Caco-2 (cell line): ENCODE measurements at regions not wholly inside any gene's neighbourhood (a gene's known extent, or its start where the extent isn't known, plus 50 kb on each side); places are given as distances from the start of the nearest gene placed in this dataset.

Experiments
- BruUV-seq: library from RNA; stranded (reverse); fragments of 400-500 nt; replicated peaks from 2 replicates; lab custom pipeline; 2021; lab: Mats Ljungman, UMichigan
- CTCF ChIA-PET: fragments of 300-600 bp; sonication (Branson Sonifier 250); formaldehyde crosslinking; loops from one replicate; lab custom pipeline; 2022; ENCODE audit warnings: antibody characterized with exemption; lab: Charles Lee
- POLR2A ChIA-PET: fragments of 300-600 bp; sonication (Branson Sonifier 250); formaldehyde crosslinking; loops from one replicate; lab custom pipeline; 2022; ENCODE audit warnings: antibody characterized with exemption; lab: Charles Lee
- DNase-seq, 2 experiments: peaks; one replicate each; pipeline versions ENCODE4 v3.0.0 to v3.0.0-alpha.2; 2020 to 2022
- H3K27me3 ChIP-seq: replicated peaks from 2 replicates; pipeline ENCODE4 v1.6.0; 2011; ENCODE audit warnings: low read length; ENCODE audit not compliant: control insufficient read depth, insufficient read depth
- H3K36me3 ChIP-seq: 2 replicates; pipeline ENCODE4 v1.5.1; 2011; ENCODE audit warnings: low read length; ENCODE audit not compliant: control insufficient read depth, insufficient read depth
- H3K4me1 ChIP-seq: fragments of 250-450 bp; sonication (Bioruptor Pico); 2 replicates; pipeline ENCODE4 v1.5.1; 2020; ENCODE audit warnings: mild to moderate bottlenecking
- H3K4me3 ChIP-seq: 2 replicates; pipeline ENCODE4 v1.5.1; 2011; ENCODE audit warnings: low read depth, mild to moderate bottlenecking, control low read depth, low read length
- H3K9me3 ChIP-seq: fragments of 250-450 bp; sonication (Bioruptor Pico); 2 replicates; pipeline ENCODE4 v1.5.1; 2020; ENCODE audit warnings: mild to moderate bottlenecking, moderate library complexity
- H3K27ac Mint-ChIP-seq: one replicate; pipeline ENCODE4 v1.8.0; 2022; ENCODE audit warnings: mixed read lengths; ENCODE audit not compliant: unreplicated experiment
- H3K27me3 Mint-ChIP-seq: one replicate; pipeline ENCODE4 v1.8.0; 2022; ENCODE audit warnings: mixed read lengths; ENCODE audit not compliant: insufficient read depth, unreplicated experiment
- H3K36me3 Mint-ChIP-seq: one replicate; pipeline ENCODE4 v1.8.0; 2022; ENCODE audit warnings: mild to moderate bottlenecking, mixed read lengths; ENCODE audit not compliant: insufficient read depth, unreplicated experiment
- H3K4me1 Mint-ChIP-seq: one replicate; pipeline ENCODE4 v1.8.0; 2022; ENCODE audit warnings: low read depth, mixed read lengths; ENCODE audit not compliant: unreplicated experiment
- H3K4me3 Mint-ChIP-seq: one replicate; pipeline ENCODE4 v1.8.0; 2022; ENCODE audit warnings: mild to moderate bottlenecking, moderate library complexity, mixed read lengths; ENCODE audit not compliant: unreplicated experiment
- H3K9me3 Mint-ChIP-seq: one replicate; pipeline ENCODE4 v1.8.0; 2022; ENCODE audit warnings: mixed read lengths; ENCODE audit not compliant: unreplicated experiment
- intact Hi-C: fragments of 100-400 bp; cut with micrococcal nuclease; formaldehyde crosslinking; loops from one replicate; pipeline ENCODE4 v1.10.0; 2022; ENCODE audit not compliant: unreplicated experiment
- TF ChIP-seq, protein P1 (sequence below), 2 experiments: fragments of 200-600 bp in 1 of 2; IDR thresholded peaks; 1 replicate in 1 of 2; 2 replicates in 1 of 2; pipeline versions ENCODE4 v1.5.1 to v1.8.0; 2011 to 2022; ENCODE audit warnings: antibody characterized with exemption in 1 of 2, control low read depth in 1 of 2, inconsistent platforms in 1 of 2, low read depth in 1 of 2, low read length in 1 of 2, mild to moderate bottlenecking in 1 of 2, moderate library complexity in 1 of 2; ENCODE audit not compliant: insufficient read depth in 1 of 2, severe bottlenecking in 1 of 2, unreplicated experiment in 1 of 2

DNA sequence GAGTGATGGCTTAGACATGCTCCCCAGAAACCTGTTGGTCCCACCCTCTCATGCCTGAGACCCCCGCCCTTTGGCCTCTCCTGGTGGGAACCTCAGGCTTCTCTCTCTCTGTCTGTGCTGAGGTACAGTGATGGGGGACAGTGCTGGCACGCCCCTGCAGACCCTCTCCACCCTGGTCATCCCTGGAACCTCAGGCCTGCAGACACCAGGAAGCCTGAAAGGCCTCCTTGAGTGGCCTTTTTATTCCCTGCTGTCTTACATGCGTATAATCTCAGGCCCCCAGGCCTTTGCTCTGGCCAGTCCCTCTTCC, 78.5 kb upstream of the MAFB start:
- intact Hi-C loops: no loop called here
- Mint-ChIP-seq H3K9me3 (no peaks in the 10 kb centered on the region), H3K36me3 (no peaks in the 10 kb centered on the region), H3K27me3 (peaks cover 45% of the 10 kb centered on the region), H3K4me3 (no peak overlapping the region), H3K4me1 (no peaks in the 10 kb centered on the region), H3K27ac (no peak overlapping the region)
- no peaks in the 10 kb centered on the region for H3K9me3 ChIP-seq
- ChIA-PET POLR2A (no interaction called here), CTCF (no interaction called here)
- H3K4me3 ChIP-seq: no peak overlapping the region
- H3K27me3 ChIP-seq: no peaks in the 10 kb centered on the region; the same call in 1 of the 2 replicates
- no peaks in the 10 kb centered on the region for H3K4me1 ChIP-seq
- BruUV-seq: no TSS peak
- peak in 1 of 2 experiments; percentile 31 for DNase-seq
- H3K36me3 ChIP-seq: no peaks in the 10 kb centered on the region
- TF ChIP-seq, protein P1, sequence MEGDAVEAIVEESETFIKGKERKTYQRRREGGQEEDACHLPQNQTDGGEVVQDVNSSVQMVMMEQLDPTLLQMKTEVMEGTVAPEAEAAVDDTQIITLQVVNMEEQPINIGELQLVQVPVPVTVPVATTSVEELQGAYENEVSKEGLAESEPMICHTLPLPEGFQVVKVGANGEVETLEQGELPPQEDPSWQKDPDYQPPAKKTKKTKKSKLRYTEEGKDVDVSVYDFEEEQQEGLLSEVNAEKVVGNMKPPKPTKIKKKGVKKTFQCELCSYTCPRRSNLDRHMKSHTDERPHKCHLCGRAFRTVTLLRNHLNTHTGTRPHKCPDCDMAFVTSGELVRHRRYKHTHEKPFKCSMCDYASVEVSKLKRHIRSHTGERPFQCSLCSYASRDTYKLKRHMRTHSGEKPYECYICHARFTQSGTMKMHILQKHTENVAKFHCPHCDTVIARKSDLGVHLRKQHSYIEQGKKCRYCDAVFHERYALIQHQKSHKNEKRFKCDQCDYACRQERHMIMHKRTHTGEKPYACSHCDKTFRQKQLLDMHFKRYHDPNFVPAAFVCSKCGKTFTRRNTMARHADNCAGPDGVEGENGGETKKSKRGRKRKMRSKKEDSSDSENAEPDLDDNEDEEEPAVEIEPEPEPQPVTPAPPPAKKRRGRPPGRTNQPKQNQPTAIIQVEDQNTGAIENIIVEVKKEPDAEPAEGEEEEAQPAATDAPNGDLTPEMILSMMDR (IDR thresholded peaks at IDR 0.05; ENCODE audit: insufficient read depth in 1 of 2, low read depth in 1 of 2, low read length in 1 of 2, severe bottlenecking in 1 of 2, unreplicated experiment in 1 of 2): no peak

DNA sequence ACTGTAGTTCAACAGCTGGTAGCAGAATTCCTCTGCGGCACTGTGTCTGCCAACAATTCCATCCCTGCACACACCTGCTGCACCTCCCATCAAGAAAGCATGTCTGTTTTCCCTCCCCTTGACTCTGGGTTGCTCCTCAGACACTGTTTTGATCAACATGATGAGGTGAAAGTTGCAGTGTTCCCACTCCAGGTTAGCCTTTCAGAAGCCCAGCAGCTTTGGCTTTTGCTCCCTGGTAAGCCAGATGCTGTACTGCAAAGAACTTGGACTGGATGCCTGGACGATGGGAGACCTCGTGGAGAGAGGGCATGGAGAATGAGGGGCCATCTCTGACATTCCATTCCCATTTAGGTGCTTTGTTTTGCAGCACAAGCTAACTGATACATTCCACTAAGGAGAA, 79.1 kb upstream of the MAFB start:
- CTCF ChIA-PET: no interaction called here
- H3K36me3 Mint-ChIP-seq: no peaks in the 10 kb centered on the region
- no peaks in the 10 kb centered on the region for H3K4me1 Mint-ChIP-seq
- Histone ChIP-seq H3K4me3 (no peak overlapping the region), H3K9me3 (no peaks in the 10 kb centered on the region), H3K27me3 (no peaks in the 10 kb centered on the region; the same call in 1 of the 2 replicates), H3K4me1 (no peaks in the 10 kb centered on the region), H3K36me3 (no peaks in the 10 kb centered on the region)
- POLR2A ChIA-PET: no interaction called here
- no peaks in the 10 kb centered on the region for H3K9me3 Mint-ChIP-seq
- intact Hi-C loops: no loop called here
- peak in 1 of 2 experiments; percentile 21 for DNase-seq
- peaks cover 46% of the 10 kb centered on the region for H3K27me3 Mint-ChIP-seq
- H3K4me3 Mint-ChIP-seq: no peak overlapping the region
- no TSS peak for BruUV-seq
- TF ChIP-seq, protein P1 (IDR thresholded peaks at IDR 0.05; ENCODE audit: insufficient read depth in 1 of 2, low read depth in 1 of 2, low read length in 1 of 2, severe bottlenecking in 1 of 2, unreplicated experiment in 1 of 2): no peak
- no peak overlapping the region for H3K27ac Mint-ChIP-seq

DNA sequence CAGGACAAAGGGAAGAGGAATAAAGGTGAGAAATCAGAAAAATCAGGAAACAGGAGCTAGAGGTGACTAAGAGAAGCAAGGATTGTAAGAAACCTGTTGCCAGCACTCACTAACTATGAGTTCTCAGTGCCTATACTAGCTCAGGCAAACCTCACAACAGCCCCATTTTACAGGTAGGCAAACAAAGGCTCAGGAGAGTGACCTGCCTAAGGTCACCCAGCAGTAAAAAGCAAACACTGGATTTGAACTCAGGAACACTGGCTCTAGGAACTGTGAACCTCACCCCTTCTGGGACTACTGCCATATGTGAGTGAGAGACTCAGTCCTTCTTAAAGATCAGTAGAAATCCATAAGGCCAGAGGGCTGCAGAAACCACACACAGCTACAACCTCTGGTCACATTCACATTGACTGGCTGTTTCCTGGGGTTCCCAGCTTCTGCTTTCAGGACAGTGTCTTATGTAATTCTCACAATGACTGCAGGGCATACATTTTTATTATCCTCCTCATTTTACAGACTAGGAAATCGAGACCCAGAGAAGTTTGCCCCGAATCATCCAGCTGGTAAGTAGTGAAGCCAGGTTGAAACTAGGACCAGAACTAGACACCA, 80.7 kb upstream of the MAFB start:
- no peak for DNase-seq
- TF ChIP-seq, protein P1 (IDR thresholded peaks at IDR 0.05; ENCODE audit: insufficient read depth in 1 of 2, low read depth in 1 of 2, low read length in 1 of 2, severe bottlenecking in 1 of 2, unreplicated experiment in 1 of 2): no peak
- H3K27me3 Mint-ChIP-seq: peaks cover 41% of the 10 kb centered on the region
- Histone ChIP-seq H3K27me3 (no peaks in the 10 kb centered on the region; the same call in 1 of the 2 replicates), H3K4me3 (no peak overlapping the region), H3K36me3 (no peaks in the 10 kb centered on the region), H3K9me3 (no peaks in the 10 kb centered on the region), H3K4me1 (no peaks in the 10 kb centered on the region)
- ChIA-PET CTCF (interaction anchor here (1.0 kb wide), 1 partner anchor 176 kb away, joined by 3 read pairs; no protein-coding TSS in a partner anchor), POLR2A (no interaction called here)
- H3K27ac Mint-ChIP-seq: no peak overlapping the region
- BruUV-seq: no TSS peak
- H3K9me3 Mint-ChIP-seq: no peaks in the 10 kb centered on the region
- intact Hi-C loops: no loop called here
- no peaks in the 10 kb centered on the region for H3K36me3 Mint-ChIP-seq
- H3K4me3 Mint-ChIP-seq: no peak overlapping the region
- no peaks in the 10 kb centered on the region for H3K4me1 Mint-ChIP-seq
